IPS DF 4.7 (cell line): ENCODE measurements at regions not wholly inside any gene's neighbourhood (a gene's known extent, or its start where the extent isn't known, plus 50 kb on each side); places are given as distances from the start of the nearest gene placed in this dataset.
A peak's percentile ranks its signal among the peaks of the same experiment; 100 is the strongest.
"Not testable (repeated sequence)": the region's sequence is repeated elsewhere in the genome, so short reads cannot be mapped to it uniquely, and the experiment has no call there.

Source experiments
- DNase-seq: peaks from one replicate; pipeline ENCODE4 v3.0.0-alpha.2; 2013; ENCODE audit warnings: low spot score; ENCODE audit errors: extremely low read depth

DNA sequence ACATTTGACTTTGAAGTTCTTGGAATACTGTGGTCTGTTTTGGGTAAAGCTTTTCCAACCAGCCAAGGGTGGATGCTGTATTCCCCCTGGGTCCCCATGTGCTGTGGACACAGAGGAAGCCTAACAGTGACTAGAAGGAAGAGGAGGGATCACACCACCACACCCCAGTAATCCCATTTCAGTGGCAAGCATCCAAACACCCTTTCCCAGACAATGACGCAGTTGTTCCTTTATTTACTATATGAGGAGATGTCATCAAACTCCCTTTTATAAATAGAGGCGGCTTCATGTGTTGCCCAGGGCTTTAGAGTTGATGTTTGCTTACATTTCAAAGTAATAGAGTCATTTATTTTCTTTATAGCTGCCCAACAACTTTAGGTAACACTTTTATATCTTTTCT lies 959.4 kb upstream of the GYPC start:
- no peak for DNase-seq

DNA sequence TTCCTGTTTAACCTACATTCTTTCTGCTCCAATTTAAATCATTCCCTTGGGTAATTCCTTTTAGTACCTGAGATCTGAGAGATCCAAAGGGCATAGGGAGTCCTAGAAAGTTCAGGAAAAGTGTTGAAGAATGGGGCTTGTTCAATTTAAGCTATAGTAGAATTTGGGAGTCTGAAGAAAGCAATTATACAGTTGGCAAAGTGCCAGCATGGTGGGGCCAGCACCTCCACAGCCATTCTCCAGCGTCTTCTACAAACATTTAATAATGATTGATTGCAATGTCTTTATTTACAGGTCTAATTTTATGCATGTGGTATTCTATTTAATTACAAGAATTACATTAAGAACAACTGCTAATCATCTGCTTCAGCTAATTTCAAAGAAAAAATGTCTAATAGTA lies 957.7 kb upstream of the GYPC start:
- DNase-seq = no peak

DNA sequence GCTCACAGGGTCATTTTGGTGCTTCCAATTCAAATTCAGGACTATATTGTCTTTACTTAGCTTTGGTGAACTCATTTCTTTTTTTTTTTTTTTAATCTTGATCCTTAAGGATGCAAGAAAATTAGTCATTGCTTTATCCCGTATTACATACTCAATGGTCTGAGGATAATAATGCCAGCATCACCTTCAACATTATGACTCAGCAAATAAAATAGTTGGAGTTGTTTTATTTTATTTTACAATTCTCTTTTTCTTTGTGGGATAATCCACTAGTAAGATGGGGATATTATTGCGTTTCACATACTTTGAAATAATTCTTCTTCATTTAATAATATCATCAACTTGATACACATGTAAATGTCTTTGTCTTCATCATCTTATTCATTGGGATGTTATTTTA lies 954.9 kb upstream of the GYPC start:
- no peak for DNase-seq

DNA sequence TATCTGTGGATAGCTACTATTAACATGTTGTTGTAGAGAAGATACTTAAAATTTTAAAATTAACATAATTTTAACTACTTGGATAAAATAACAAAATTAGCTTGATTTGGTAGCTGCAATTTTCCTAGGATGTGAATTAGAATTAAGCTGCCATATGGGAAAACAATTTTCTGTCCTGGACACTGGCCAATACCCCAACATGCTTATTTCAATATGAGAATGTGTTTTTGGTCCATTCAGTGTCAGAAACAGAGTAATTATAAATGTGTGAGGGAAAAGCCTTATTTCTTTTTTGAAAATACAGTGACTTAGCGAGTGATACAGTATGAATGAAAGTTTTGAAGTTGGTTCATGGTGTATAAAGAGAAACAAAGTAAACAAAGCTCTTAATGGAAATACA lies 948.3 kb upstream of the GYPC start:
- no peak for DNase-seq

DNA sequence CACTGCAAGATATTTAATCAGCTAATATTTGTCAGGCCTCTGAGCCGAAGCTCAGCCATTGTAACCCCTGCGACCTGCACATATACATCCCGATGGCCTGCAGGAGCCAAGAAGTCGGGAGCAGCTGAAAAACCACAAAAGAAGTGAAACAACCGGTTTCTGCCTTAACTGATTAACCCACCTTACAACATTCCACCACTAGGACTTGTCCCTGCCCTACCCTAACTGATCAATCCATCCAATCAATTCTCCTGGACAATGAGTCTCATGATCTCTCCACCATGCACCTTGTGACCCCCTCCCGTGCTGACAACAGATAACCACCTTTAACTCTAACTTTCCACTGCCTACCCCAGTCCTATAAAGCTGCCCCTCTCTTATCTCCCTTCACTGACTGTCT lies 945.4 kb upstream of the GYPC start:
- no peak for DNase-seq

DNA sequence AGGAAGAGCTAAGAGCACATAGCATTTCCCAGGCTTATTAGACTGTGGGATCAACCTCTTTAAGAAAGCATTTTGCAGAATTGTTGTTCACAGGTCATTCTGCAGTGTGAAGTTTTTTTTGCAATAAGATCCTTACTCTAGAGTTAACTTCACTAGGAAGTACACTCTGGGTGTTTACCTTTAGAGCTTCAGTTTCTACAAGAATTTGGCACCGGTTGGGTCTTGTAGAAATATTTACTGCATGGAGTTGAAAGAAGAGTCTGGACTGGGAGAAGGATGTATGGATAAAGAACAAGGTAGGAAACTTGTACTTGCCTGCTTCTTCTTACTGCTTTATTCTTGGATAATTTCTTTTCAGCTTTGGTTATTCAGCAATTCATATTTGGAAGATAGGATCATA lies 944.9 kb upstream of the GYPC start:
- no peak for DNase-seq

DNA sequence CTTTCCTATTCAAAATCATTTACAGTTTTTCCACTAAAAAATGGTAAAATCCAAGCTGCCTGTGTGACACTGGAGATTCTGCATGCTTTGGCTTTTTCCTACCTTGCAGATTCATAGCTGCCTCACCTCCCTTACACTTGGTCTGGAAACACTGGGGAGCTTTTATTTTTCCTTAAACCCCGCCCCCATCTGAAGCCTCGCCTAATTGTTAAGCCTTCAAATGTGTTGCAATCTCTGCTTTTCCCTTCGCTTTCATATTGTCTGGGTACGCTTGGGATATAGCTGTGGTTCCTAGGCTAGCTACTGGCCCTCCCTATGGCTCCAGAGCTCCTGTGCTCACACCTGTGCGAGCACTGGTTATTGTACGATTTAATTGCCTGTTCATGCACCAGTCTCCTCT lies 942.4 kb upstream of the GYPC start:
- no peak for DNase-seq

DNA sequence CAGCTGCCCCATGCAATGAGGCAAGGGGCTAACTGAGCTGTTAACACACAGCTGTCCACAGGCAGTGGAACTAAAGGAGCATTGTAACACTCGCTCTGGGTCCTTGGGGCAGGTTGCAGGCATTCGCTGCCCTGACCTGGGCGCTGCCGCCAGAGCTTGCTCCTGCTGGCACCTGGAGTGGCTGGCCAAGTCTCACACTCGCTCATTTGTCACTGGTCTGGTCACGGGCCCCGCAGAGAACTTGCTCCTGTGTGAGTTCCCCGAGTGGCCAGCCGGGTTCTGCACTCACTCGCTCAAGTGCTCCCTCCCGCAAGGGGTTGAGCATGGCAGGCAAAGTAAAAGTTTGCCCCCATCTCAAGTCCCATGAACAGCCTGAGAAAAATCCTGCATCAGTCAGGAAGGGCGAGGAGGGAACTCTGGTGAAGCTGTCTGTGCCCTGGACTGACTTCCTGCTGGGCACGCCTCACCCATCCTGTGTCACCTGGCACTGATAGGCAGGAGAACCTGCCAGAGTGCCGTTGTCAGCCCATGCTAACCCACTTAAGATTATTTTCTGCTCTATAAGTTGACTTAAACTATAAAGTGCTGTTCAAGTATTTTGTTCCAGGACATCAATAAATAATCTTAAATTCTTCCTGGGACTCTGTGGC lies 934.8 kb upstream of the GYPC start:
- DNase-seq = no peak

DNA sequence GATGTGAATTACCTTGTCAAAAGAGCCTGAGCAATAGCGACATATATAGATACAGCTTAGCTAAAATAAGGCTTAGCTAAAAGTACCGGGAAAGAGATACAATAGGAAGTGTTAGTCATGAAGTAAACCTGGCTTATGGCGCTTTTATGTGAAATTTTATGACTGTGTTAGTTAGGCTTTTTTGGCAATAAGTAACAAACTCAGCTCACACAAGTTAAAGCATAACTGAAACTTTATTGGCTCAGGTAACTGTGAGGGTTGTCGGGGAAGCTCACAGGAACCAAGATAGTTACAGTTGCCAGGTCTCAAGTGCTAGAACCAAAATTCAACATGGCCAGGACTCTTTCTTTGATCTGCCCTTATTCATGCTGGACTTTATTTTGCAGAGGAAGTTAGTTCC lies 925.0 kb upstream of the GYPC start:
- DNase-seq = no peak

DNA sequence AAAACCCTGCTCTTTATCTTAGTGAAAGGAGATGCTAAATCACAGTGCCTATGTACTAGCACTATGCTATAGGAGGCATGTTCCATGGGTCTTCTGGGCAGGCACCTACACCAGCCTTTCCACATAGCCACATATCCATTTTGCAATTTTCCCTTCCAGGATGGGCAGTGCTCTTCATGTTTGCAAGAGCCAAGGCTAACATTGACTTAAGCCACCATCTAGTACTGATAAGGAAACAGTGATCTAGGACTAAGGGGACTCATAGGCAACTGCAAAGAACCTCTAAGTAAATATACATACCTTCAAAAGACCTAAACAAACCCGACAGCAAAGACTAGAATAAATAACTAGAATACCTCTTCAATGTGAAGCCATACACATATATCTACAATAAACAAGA lies 919.7 kb upstream of the GYPC start:
- no peak for DNase-seq

DNA sequence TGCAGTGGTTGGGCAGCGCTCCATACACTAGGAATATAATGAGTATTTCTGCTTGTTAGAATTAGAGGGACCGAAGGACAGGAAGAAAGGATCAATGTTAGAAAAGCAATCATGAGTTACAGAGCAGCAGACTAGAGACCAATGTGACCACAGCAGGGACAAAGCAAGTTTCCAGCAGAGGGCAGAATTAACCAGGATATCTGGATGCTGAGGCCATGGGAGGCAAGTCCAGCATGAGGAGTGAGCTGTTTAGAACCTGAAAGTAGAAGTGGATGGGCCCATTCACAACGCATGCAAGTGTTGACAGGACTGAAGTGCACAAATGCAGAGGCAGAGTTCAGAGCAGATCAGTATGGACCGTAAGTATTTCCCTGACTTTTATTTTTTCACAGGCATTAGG lies 910.4 kb upstream of the GYPC start:
- peak; percentile 56 for DNase-seq

DNA sequence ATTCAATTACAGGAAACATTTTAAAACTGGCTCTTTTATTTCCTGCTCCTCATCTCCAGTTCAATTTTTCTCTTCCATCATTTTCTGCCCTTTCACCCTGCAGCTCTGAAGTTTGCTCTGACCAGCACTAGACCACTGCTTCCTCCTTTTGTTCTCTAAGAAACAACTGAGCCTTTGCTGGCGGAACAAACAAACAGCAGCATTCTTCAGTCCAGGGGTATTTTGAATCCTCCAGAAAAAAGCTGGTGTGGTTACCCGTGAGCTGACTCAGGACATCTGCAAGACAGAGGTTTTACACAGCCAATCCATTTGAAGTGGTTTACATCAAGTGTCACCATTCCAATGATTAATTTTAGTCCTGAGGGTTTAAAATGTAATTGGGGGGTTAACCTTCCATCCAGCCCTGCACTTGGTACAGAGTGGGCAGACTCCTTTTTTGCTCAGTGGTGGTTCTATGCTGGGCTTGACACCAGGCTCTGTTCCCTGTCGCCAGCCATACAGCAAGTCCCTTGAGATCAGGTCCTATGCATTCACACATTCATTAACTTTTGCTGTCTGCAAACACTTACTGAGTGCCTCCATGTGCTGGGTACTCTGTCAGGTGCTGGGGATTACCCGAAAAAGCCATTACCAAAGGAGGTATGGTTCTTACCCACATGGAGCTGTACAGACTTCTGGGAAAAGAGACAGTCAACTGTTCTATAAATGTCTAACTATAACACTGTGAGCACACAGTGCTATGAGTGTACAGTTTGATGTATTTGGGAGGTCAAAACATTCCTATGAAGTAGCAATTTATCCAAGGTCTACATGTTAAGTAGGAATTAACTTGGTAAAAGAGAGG lies 909.4 kb upstream of the GYPC start:
- no peak for DNase-seq

DNA sequence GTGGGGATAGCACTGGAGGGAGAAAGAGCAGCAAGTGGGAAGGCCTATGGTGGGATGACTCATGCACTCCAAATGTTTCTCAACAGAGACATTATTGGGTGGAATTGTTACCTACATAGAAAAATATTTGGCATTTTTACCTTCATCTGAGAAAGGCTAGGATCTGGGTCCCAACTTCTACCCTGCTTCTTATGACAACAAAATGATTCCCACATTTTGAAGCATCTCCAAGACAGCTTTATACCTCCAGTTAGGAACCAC lies 908.9 kb upstream of the GYPC start:
- no peak for DNase-seq

DNA sequence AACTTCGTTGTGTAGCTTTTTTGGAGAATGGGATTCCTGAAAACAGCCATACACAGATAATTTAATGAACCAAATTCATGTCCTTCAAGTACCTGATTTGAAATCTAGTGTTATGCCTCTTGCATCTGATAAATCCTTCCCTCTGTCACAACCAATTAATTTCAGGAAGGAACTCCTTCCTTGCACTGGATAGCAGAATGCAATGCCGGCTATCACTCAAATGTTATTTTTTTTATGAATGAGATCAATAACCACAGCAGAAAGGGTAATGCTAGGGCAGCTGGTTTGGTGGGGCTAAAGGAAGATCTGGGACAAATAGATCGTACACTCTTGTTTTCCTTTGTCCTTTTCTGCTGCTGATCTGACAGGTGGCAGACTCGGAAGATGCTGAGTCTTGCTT lies 899.5 kb upstream of the GYPC start:
- no peak for DNase-seq

DNA sequence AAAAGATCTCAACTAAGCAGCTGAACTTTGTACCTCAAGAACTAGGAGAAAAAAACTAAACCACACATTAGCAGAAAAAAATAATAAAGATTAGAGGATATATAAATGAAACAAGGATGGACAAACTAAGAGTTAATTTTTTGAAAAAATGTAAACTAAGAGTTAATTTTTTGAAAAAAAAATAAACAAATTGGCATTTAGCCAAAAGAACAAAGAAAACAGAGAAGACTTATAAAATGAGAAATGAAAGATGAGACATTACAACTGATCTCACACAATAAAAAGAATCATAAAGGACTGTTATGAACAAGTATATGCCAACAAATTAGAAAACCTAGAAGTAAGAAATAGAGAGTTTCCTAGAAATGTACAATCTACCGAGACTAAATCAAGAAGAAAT lies 859.2 kb upstream of the GYPC start:
- no peak for DNase-seq

DNA sequence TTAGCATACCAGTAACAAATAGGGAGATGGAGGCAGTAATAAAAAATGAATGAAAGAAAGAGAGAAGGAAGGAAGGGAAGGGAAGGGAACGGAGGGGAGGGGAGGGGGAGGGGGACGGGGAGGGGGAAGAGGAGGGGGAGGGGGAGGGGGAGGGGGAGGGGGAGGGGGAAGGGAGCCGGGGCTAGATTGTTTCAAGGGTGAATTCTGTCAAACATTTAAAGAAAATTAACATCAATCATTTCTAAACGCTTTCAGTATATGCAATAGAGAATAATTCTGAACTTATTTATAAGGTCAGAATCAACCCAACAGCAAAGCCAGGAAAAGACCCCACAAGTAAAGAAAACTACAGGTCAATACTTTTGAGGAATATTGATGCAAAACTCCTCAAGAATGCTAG lies 858.8 kb upstream of the GYPC start:
- DNase-seq = no peak

DNA sequence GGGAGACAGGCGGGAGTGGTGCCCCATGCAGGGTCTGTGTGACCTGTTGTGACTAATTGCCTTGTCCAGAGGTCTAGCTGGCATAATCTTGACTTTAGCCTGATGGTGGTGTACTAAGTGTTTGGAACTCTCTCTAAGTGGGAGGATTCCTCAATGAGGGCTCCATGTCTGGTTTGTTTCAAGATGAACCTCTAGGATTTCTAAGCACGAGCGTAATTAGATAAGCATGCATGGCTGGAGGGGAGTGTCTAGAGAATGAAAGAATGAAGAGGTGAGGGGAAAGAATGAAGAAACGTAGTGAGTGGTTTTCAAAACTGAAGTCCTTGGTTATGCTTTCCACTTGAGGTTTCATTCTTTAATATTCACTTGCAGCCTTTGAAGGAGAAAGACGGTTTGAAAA lies 833.2 kb upstream of the GYPC start:
- no peak for DNase-seq

DNA sequence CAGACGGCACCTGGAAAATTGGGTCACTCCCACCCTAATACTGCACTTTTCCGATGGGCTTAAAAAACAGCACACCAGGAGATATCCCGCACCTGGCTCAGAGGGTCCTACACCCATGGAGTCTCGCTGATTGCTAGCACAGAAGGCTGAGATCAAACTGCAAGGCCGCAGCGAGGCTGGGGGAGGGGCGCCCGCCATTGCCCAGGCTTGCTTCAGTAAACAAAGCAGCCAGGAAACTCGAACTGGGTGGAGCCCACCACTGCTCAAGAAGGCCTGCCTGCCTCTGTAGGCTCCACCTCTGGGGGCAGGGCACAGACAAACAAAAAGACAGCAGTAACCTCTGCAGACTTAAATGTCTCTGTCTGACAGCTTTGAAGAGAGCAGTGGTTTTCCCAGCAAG lies 830.2 kb upstream of the GYPC start:
- DNase-seq = not testable (repeated sequence)

DNA sequence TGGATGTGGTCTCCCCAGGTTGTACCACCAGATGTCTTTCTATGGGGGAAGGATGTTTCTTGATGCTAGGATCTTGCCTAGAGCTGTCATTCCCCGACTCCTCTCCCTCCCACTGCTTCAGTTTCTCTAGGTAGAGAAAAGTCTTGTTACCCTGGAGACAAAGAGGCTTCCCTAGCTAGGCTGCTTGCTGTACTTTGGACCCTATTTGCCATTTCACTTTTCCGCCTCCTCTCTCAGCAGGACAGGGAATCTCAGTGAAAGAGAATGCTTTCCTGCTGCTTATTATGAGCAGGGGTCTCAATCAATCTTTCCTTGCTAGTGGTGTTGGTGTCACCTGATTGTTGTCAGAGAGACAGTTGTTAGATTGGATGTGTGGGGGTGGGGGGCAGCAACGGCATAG lies 818.8 kb upstream of the GYPC start:
- DNase-seq = no peak

DNA sequence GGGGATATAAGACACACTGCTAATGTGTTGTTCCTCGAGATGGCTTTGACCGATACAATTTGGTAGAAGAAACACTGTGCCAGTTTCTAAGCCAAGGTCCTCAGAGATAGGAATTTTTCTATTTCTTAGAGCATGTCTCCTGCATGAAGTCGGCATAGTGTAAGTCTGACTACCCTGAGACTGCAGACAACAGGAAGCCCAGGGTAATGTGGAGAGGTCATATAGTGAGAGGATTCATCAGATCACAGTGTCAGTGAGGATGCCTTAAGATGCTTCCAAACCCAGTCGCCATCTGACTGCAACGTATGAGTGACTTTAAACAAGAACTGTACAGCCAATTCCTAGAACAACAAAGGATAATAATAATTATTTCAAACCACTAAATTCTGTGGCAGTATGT lies 818.3 kb upstream of the GYPC start:
- no peak for DNase-seq

DNA sequence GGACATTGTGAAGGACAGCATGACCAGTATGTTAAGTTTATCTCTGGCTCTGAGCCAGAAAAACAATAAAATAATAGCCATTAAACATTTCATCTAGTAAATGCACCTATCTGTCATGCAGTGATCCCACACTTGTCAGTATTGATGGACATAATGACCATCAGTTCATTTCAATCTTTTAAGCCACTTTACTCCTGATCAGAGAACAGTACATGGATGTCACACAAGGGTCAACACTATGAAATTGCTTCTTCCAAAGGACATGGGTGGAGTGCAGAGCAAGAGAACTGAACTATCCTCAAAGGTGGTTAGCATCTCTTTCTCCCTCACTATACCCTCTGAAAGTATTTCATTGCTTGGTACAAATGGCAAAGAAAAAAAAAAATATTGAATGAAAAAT lies 816.0 kb upstream of the GYPC start:
- DNase-seq = no peak

DNA sequence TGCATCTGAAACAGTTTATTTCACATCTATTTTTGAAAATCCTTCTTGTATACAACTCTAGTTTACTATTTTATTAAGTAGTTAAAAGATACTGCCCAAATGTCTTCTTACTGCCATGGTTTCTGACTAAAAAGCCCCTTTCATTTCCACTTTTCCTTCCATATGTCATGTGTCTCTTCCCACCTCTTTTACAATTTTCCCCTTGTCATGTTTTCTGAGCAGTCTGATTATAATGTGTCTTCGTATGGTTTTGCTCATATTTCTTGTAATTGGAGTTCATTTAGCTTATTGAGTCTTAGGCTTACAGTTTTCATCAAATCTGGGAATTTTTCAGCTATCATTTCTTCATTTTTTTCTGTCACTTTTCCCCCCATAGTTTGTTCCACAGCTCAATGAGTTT lies 813.9 kb upstream of the GYPC start:
- no peak for DNase-seq

DNA sequence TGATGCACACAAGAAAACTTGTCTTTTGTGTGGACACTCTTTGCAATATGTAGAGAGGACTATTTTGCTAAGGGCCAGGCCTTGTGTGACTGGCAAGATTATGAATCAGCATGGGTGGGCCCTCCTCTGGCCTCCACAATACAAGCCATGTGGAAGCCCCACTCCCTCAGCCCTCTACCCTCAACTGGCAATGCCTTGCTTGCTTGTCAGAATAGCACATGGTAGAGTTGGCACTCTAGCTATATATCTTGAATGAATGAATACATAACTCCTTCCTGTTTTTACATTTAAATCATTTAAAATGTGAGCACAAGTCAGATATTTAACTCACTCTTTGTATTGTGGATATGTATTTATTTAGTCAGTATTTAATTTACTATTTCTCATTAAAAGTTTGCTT lies 805.4 kb upstream of the GYPC start:
- DNase-seq = no peak

DNA sequence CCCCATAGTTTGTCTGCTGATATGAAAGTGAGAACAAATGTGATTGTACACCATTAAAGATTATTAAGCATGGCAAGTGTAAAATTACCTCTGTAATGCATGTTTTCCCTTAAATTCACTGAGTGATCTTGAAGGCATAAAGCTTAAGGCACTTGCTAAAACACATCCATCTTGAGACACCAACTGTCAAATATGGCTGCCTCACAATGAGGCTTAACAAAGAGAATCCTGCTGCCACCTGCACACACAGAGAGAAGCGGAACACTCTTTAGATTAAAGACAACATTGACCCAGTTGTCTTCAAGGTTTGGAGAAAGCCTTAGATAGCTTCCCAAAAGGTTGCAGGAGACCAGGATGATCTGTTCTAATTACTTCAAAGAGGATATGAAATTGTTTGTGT lies 803.6 kb upstream of the GYPC start:
- no peak for DNase-seq
